RCC 7860 (cell line): ENCODE measurements at regions not wholly inside any gene's neighbourhood (a gene's known extent, or its start where the extent isn't known, plus 50 kb on each side); places are given as distances from the start of the nearest gene placed in this dataset.

Experiments
- DNase-seq: peaks from one replicate; pipeline ENCODE4 v3.0.0-alpha.2; 2015; ENCODE audit warnings: low spot score
- FAIRE-seq: peaks from 2 replicates; lab custom pipeline; 2012; peaks lifted over from hg19 to GRCh38; lab: Jason Lieb, UNC

- DNase-seq: no peak
- no peak for FAIRE-seq
These were observed 335.6 kb upstream of the SALL3 start for GRCh38 chr18:78643981-78644380.

GRCh38 chr18:78645216-78645615 is 334.4 kb upstream of the SALL3 start:
- DNase-seq: no peak
- FAIRE-seq: no peak

DNA sequence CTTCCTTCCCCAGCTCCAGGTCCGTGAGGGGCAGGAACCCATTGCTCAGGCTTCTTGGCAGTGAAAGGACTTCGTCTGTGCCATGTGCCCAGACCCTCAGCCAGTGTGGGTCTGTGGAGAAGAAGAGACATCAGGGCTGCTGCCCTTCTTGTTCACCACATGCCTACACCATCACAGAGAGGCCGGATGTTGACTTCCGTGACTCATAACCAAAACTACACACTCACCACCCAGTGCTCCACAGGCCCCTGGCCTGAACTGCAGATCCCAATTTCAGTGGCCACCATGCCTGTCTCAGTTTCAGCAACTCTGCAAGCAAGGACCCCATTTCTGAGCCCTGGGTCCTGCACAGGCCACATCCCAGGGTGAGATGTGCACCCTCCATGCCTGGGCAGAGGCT is 332.6 kb upstream of the SALL3 start:
- no peak for DNase-seq
- no peak for FAIRE-seq

DNA sequence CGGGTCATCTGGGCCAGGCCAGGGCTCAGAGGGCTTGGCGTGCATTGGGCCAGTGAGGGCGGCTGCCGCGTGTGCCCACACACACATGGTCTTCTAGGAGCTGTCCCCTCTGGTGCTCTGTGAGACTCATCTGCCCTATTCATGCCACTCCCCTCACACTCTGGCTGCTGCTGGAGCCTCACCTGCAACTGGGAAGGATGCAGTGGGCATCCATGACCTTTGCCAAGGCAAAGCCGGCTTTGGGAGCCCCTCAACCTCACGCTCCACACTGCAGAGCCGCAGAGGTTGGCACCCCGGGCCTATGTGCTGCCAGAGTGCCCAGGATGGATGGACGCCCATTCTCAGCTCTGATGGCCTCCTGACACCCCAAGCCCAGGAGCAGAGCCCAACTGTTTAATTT is 330.2 kb upstream of the SALL3 start:
- DNase-seq (no peak), FAIRE-seq (no peak)

GRCh38 chr18:78650926-78651325 is 328.7 kb upstream of the SALL3 start:
- FAIRE-seq: no peak
- no peak for DNase-seq

- FAIRE-seq: no peak
- no peak for DNase-seq
These were observed 327.5 kb upstream of the SALL3 start for GRCh38 chr18:78652001-78652545.

GRCh38 chr18:78655921-78656320 is 323.7 kb upstream of the SALL3 start:
- FAIRE-seq: no peak
- DNase-seq: no peak

DNA sequence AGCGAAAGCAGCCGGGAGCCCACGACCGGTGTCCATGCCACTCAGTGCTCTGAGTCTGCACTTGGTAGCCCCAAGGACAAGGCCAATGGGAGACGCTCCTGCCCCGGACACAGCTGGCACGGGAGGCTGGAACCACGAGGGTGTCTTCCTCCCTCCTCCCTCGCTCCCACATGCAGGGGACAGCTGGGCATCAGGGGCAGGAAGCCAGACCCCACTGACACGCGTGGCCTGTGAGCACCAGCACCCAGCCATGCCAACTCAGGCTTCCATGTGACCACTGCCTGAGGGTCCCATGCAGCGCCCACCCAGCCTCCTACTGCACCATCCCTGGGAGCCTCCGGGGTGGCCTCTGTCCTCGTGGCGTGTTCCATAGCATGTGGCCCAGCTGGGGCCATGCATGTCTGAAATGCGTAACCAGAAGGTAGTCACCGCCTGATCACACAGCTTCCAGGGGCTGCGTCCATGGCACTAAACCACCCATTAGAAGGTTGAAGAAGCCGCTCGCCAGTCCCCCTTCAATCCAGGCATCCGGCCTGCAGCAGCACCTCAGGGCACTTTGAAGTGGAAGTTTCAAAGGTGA is 323.2 kb upstream of the SALL3 start:
- no peak for FAIRE-seq
- no peak for DNase-seq

GRCh38 chr18:78658531-78658930 is 321.1 kb upstream of the SALL3 start:
- FAIRE-seq: no peak

GRCh38 chr18:78659057-78659456 is 320.6 kb upstream of the SALL3 start:
- no peak for FAIRE-seq
- DNase-seq: no peak

More at GRCh38 chr18:78658531-78658930, 321.1 kb upstream of the SALL3 start:
- DNase-seq: no peak

- no peak for DNase-seq
- no peak for FAIRE-seq
These were observed 319.9 kb upstream of the SALL3 start for GRCh38 chr18:78659748-78660147.

GRCh38 chr18:78660311-78660710 is 319.3 kb upstream of the SALL3 start:
- DNase-seq: no peak
- no peak for FAIRE-seq

DNA sequence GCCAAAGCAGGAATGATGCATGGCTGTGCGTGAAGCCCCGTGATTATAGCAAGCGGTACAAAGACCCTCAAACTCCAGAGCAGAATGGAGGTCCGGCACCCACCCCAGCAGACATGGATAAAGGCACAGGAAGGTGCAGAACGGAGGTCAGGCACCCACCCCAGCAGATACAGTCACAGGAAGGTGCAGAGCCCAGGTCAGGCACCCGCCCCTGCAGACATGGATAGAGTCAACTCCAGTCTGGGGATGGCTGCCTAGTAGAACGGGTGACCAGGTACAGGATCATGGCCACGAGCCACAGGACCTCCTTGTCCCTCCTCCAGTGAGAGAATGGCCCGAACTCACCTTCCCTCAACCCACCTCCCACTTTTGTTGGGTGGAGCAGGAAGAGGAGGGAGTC is 318.3 kb upstream of the SALL3 start:
- DNase-seq: no peak
- no peak for FAIRE-seq

DNA sequence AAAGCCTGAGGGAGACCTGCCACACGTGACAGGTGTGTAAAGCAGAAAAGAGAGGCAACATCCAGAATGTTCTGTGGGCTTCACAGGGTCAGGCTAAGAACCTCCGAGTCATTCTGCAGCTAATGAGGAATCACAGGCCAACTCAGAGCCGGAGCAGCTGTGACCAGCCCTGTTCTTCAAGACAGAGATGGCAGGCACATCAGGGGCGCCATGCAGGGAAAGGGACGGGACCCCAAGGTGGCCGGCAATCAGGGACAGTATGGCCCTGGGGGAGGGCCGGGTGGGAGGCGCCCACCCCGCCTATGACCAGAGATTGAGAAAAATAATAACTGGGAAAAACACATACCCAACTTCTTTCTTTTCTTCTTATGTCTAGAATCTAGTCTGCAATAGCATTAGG is 316.7 kb upstream of the SALL3 start:
- no peak for FAIRE-seq
- no peak for DNase-seq

DNA sequence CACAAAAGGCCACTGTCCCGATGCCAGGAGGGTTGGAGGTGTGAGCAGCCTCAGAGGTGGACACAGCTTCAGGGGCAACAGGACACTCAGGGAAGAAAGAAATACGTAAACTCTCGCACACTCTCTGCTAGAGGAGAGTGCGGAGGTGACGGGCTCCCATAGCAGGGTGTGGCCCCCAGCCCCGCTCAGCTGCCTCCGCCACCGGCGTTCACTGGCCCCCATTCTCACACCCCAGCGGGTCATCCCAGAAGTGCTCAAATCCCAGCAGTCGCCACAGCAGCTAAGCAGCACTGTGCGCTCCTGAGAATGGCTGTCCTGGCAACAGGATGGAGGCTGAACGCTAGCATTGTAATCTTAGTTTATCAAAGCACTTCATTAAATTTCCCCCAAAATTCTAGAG is 315.6 kb upstream of the SALL3 start:
- DNase-seq: no peak
- FAIRE-seq: no peak

DNA sequence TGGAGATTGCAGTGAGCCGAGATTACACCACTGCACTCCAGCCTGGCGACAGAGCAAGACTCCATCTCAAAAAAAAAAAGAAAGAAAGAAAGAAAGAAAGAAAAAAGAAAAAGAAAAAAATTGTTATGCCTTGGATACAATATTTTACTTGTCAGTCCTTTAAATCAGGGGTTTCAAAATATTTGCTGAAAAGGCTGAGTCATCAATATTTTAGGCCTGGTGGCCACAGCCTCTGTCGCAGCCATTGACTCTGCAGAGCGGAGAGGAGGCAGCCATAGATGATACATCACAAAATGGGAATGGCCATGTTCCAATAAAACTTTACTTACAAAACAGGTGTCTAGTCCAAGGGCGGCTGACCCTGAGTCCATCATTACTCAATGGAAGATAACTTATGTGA is 314.8 kb upstream of the SALL3 start:
- DNase-seq: no peak
- no peak for FAIRE-seq

DNA sequence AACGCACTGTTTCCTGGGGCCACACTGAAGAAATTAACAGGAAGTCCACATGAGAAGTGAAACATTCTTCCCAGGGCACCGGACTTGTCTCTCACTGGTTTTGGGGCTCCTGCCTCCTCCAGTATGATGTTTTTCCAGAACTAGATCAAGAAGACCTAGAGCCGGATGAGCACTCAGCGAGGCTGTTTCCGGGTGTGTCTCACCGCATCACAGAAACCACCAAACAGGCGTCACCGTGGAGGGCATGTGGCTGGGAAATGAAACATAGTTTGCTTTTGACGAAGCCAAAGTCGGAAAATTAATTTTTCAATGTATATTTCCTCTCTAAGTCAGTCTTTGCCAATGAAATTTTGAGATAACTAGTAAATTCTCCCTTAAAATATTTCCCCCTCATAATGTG is 314.0 kb upstream of the SALL3 start:
- DNase-seq: no peak

DNA sequence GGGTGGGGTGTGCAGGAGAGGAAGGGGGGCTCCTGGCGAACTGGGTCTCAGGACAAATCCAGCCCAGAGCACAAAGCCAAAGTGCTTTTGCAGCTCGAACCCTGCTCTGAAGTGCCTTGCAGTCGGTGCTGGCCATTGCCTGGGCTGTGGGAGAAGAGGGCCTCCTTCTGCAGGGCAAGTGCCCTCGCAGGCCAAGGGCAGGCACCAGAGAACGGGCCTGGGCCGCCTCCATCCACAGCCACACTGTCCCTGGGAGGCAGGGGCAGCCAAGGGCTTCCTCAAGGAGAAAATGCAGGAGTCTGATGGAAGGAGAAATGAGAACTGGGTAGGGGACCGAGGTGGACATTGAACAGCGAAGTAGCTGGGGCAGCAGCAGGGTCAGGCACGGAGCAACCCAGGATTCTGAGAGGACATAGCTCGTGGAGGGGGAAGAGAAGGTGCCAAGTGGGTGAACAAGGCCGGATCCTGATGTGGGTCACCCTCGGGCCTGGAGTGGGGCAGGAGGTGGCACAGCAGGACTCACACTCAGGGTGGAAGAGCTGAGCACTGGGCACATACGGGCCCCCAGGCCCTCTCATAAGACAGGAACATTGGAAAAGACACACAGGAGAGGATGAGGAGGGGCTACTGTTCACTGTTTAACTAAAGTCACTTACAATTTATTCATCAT is 312.8 kb upstream of the SALL3 start:
- no peak for DNase-seq
- FAIRE-seq: no peak

More for the DNA sequence above, 314.0 kb upstream of the SALL3 start:
- FAIRE-seq: no peak

- DNase-seq (no peak), FAIRE-seq (no peak)
These were observed 308.7 kb upstream of the SALL3 start for GRCh38 chr18:78670778-78671391.

DNA sequence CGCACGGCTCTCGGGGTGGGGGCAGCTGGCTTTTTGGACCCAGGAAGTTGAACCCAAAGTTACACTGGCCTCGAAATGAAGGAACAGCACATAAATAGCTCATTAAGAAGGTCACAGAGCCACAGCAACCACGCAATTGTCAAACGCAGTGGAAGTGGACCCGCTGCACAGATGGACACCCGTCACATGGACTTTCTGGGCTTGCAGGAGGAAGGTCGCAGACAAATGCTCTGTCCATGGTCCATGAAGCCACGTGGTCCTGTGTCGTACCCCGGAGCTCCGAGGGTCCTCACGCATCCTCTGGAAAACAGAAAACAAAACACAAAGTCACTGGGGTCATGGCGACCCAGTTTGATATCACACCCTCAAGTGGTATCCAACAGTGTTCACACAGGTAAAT is 308.1 kb upstream of the SALL3 start:
- no peak for DNase-seq
- FAIRE-seq: no peak

- DNase-seq (no peak), FAIRE-seq (no peak)
These were observed 306.7 kb upstream of the SALL3 start for GRCh38 chr18:78672862-78673446.
